AG10803 (cell line): ENCODE measurements at regions not wholly inside any gene's neighbourhood (a gene's known extent, or its start where the extent isn't known, plus 50 kb on each side); places are given as distances from the start of the nearest gene placed in this dataset.

ENCODE experiments used
- DNase-seq: peaks from one replicate; pipeline ENCODE4 v3.0.0; 2010; ENCODE audit warnings: low read depth
- H3K4me3 ChIP-seq: 2 replicates; pipeline ENCODE4 v1.5.1; 2011; ENCODE audit warnings: mild to moderate bottlenecking, low read length, control low read depth
- CTCF ChIP-seq: conservative IDR thresholded peaks from 2 replicates; pipeline ENCODE4 v1.5.1; 2011; ENCODE audit warnings: mild to moderate bottlenecking, low read length, control low read depth, inconsistent platforms

- no peak for TF ChIP-seq CTCF
- no peak overlapping the region for H3K4me3 ChIP-seq
- no peak for DNase-seq
Measured at GRCh38 chr16:35525979-35526590, 2066.7 kb downstream of the TP53TG3F start.

- no peak overlapping the region for H3K4me3 ChIP-seq
- TF ChIP-seq CTCF: no peak
- DNase-seq: no peak
Measured at GRCh38 chr16:35532576-35532975, 2073.2 kb downstream of the TP53TG3F start.

GRCh38 chr16:35533683-35534082 is 2074.3 kb downstream of the TP53TG3F start:
- no peak for TF ChIP-seq CTCF
- H3K4me3 ChIP-seq: no peak overlapping the region
- DNase-seq: no peak

GRCh38 chr16:35543486-35543885 is 2084.1 kb downstream of the TP53TG3F start:
- no peak for DNase-seq
- no peak for TF ChIP-seq CTCF

GRCh38 chr16:35552763-35553162 is 2093.4 kb downstream of the TP53TG3F start:
- H3K4me3 ChIP-seq: no peak overlapping the region
- no peak for DNase-seq
- TF ChIP-seq CTCF: no peak

More at GRCh38 chr16:35543486-35543885, 2084.1 kb downstream of the TP53TG3F start:
- H3K4me3 ChIP-seq: no peak overlapping the region

GRCh38 chr16:35557731-35558130 is 2098.3 kb downstream of the TP53TG3F start:
- TF ChIP-seq CTCF: no peak
- no peak for DNase-seq
- no peak overlapping the region for H3K4me3 ChIP-seq

GRCh38 chr16:35559911-35560636 is 2100.7 kb downstream of the TP53TG3F start:
- DNase-seq: no peak
- no peak overlapping the region for H3K4me3 ChIP-seq
- TF ChIP-seq CTCF: no peak
